ENCODE measurements at regions not wholly inside any gene's neighbourhood (a gene's known extent, or its start where the extent isn't known, plus 50 kb on each side); places are given as distances from the start of the nearest gene placed in this dataset.

GRCh38 chr22:48797731-48798130 is 1029.9 kb downstream of the BRD1 start:
- no peaks in the 10 kb centered on the region for H3K9me3 ChIP-seq
- H3K27me3 ChIP-seq = no peaks in the 10 kb centered on the region
- H3K36me3 ChIP-seq = no peaks in the 10 kb centered on the region
- no peak overlapping the region for H3K4me3 ChIP-seq
- H3K27ac ChIP-seq = no peak overlapping the region
- no peak for DNase-seq (ENCODE audit: low spot score)
- no peak for TF ChIP-seq CTCF (IDR thresholded peaks at IDR 0.05)
- H3K4me1 ChIP-seq = no peaks in the 10 kb centered on the region

GRCh38 chr22:48796310-48797015 is 1031.2 kb downstream of the BRD1 start:
- no peak for DNase-seq (ENCODE audit: low spot score)
- Histone ChIP-seq H3K4me1 (no peaks in the 10 kb centered on the region), H3K27me3 (no peaks in the 10 kb centered on the region), H3K9me3 (no peaks in the 10 kb centered on the region), H3K27ac (no peak overlapping the region), H3K4me3 (no peak overlapping the region), H3K36me3 (no peaks in the 10 kb centered on the region)
- TF ChIP-seq CTCF (IDR thresholded peaks at IDR 0.05) = no peak

GRCh38 chr22:48795664-48796063 is 1032.0 kb downstream of the BRD1 start:
- TF ChIP-seq CTCF (IDR thresholded peaks at IDR 0.05) = no peak
- Histone ChIP-seq H3K9me3 (no peaks in the 10 kb centered on the region), H3K4me1 (no peaks in the 10 kb centered on the region), H3K27ac (no peak overlapping the region), H3K27me3 (no peaks in the 10 kb centered on the region), H3K36me3 (no peaks in the 10 kb centered on the region), H3K4me3 (no peak overlapping the region)
- DNase-seq (ENCODE audit: low spot score) = no peak

GRCh38 chr22:48794906-48795305 is 1032.8 kb downstream of the BRD1 start:
- DNase-seq (ENCODE audit: low spot score) = no peak
- Histone ChIP-seq H3K4me1 (no peaks in the 10 kb centered on the region), H3K36me3 (no peaks in the 10 kb centered on the region), H3K4me3 (no peak overlapping the region), H3K9me3 (no peaks in the 10 kb centered on the region), H3K27ac (no peak overlapping the region), H3K27me3 (no peaks in the 10 kb centered on the region)
- no peak for TF ChIP-seq CTCF (IDR thresholded peaks at IDR 0.05)

- H3K9me3 ChIP-seq = no peaks in the 10 kb centered on the region
- H3K4me1 ChIP-seq = no peaks in the 10 kb centered on the region
- no peak overlapping the region for H3K27ac ChIP-seq
- H3K27me3 ChIP-seq = no peaks in the 10 kb centered on the region
- no peak for TF ChIP-seq CTCF (IDR thresholded peaks at IDR 0.05)
- H3K4me3 ChIP-seq = no peak overlapping the region
- H3K36me3 ChIP-seq = no peaks in the 10 kb centered on the region
- no peak for DNase-seq (ENCODE audit: low spot score)
Observed at GRCh38 chr22:48793949-48794348, 1033.7 kb downstream of the BRD1 start.

GRCh38 chr22:48786679-48786996 is 1041.0 kb downstream of the BRD1 start:
- H3K4me1 ChIP-seq = no peaks in the 10 kb centered on the region
- DNase-seq (ENCODE audit: low spot score) = no peak
- no peak for TF ChIP-seq CTCF (IDR thresholded peaks at IDR 0.05)
- H3K9me3 ChIP-seq = no peaks in the 10 kb centered on the region
- no peak overlapping the region for H3K27ac ChIP-seq
- H3K4me3 ChIP-seq = no peak overlapping the region
- no peaks in the 10 kb centered on the region for H3K27me3 ChIP-seq
- H3K36me3 ChIP-seq = no peaks in the 10 kb centered on the region

All from right atrium auricular region (tissue), 2 donors.